ENCODE measurements at regions not wholly inside any gene's neighbourhood (a gene's known extent, or its start where the extent isn't known, plus 50 kb on each side); places are given as distances from the start of the nearest gene placed in this dataset.

- TF ChIP-seq, protein P1, sequence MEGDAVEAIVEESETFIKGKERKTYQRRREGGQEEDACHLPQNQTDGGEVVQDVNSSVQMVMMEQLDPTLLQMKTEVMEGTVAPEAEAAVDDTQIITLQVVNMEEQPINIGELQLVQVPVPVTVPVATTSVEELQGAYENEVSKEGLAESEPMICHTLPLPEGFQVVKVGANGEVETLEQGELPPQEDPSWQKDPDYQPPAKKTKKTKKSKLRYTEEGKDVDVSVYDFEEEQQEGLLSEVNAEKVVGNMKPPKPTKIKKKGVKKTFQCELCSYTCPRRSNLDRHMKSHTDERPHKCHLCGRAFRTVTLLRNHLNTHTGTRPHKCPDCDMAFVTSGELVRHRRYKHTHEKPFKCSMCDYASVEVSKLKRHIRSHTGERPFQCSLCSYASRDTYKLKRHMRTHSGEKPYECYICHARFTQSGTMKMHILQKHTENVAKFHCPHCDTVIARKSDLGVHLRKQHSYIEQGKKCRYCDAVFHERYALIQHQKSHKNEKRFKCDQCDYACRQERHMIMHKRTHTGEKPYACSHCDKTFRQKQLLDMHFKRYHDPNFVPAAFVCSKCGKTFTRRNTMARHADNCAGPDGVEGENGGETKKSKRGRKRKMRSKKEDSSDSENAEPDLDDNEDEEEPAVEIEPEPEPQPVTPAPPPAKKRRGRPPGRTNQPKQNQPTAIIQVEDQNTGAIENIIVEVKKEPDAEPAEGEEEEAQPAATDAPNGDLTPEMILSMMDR (conservative IDR thresholded peaks at IDR 0.05; ENCODE audit: low read depth in 2 of 2) = peak; percentile 69 to 93
- no peak for TF ChIP-seq ZNF331 (CRISPR knock-in tag; IDR thresholded peaks at IDR 0.05; ENCODE audit: low read depth)
- no peak for TF ChIP-seq REST (IDR thresholded peaks at IDR 0.05; ENCODE audit: unreplicated experiment)
- TF ChIP-seq EZH2phosphoT487 (IDR thresholded peaks at IDR 0.05; ENCODE audit: unreplicated experiment) = no peak
- no peak for TF ChIP-seq POLR2AphosphoS5 (IDR thresholded peaks at IDR 0.05; ENCODE audit: low read depth)
- no peak for TF ChIP-seq EZH2 (IDR thresholded peaks at IDR 0.05; ENCODE audit: low read depth, unreplicated experiment)
- TF ChIP-seq ZNF114 (CRISPR knock-in tag; IDR thresholded peaks at IDR 0.05) = no peak
- TF ChIP-seq JUNB (IDR thresholded peaks at IDR 0.05; ENCODE audit: unreplicated experiment) = no peak
- no peak for TF ChIP-seq ETS1 (IDR thresholded peaks at IDR 0.05)
Measured at GRCh38 chr17:17401271-17401781, 75.5 kb upstream of the MED9 start.

Measured in GM23338 (cell line).